ENCODE measurements at regions not wholly inside any gene's neighbourhood (a gene's known extent, or its start where the extent isn't known, plus 50 kb on each side); places are given as distances from the start of the nearest gene placed in this dataset.

DNA sequence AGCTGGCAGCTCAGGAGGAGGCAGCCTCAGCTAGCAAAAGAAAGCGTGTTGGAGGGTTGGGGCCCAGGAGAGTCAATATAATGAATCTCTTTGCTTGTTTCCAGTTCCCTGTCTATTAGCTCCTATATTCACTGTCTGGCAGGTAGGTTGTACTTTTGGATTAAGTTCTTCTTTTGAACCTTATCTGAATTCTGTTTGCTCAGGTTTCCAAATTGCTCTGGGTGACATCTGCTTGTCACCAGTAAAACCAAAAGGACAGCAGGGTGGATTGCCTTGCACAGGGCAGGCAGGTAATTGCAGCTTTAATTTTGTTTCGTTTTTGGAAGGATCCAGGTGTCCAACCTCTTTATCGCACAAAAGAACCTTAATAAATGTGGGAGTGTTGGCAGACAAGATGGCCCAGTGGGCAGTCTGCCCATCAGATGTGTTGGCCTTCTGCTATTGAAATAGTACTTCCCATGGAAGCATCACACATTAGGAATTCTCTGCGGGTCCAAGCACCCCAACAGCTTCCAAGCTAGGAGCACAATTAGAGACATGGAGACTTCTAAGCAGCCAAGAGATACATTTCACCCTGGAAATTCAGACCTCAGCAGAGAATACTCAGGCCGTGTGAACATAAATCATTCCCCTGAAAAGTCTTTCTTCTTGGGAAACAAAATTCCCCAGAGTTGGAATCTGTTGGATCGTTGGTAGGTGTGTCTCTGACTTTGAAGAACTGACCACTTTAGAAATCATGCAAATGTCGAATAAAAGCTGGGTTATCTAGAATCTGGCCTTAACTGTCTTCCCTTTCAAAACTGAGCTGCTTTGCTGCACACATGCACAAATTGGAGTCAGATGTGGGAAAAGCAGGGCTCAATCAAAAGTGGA, 286.9 kb upstream of the BMP2 start:
- TF ChIP-seq POU2F2 (IDR thresholded peaks at IDR 0.05; ENCODE audit: low read depth, low read length) (no peak), POLR2A (IDR thresholded peaks at IDR 0.05; ENCODE audit: low read depth, low read length) (no peak), TAF1 (IDR thresholded peaks at IDR 0.05; ENCODE audit: low read depth, low read length) (no peak), POLR2AphosphoS5 (IDR thresholded peaks at IDR 0.05; ENCODE audit: low read depth, low read length) (no peak), SPI1 (IDR thresholded peaks at IDR 0.05; ENCODE audit: low read depth, low read length) (no peak), PAX5 (IDR thresholded peaks at IDR 0.05; ENCODE audit: insufficient read depth, low read length, severe bottlenecking) (no peak)

Data from GM12891 (cell line).